Chondrocyte (in vitro differentiated cells): ENCODE measurements at regions not wholly inside any gene's neighbourhood (a gene's known extent, or its start where the extent isn't known, plus 50 kb on each side); places are given as distances from the start of the nearest gene placed in this dataset.

ENCODE experiments used
- DNase-seq: peaks from one replicate; pipeline ENCODE4 v3.0.0; 2021; ENCODE audit warnings: mixed read lengths, low spot score
- H3K27ac Mint-ChIP-seq: one replicate; pipeline ENCODE4 v1.8.0; 2021; ENCODE audit warnings: mild to moderate bottlenecking, moderate library complexity, mixed read lengths; ENCODE audit not compliant: unreplicated experiment
- H3K27me3 Mint-ChIP-seq: 2 replicates; pipeline ENCODE4 v1.8.0; 2021; ENCODE audit warnings: low read depth, mixed read lengths
- H3K36me3 Mint-ChIP-seq: 2 replicates; pipeline ENCODE4 v1.8.0; 2021; ENCODE audit warnings: low read depth, mixed read lengths
- H3K4me1 Mint-ChIP-seq: 2 replicates; pipeline ENCODE4 v1.8.0; 2021; ENCODE audit warnings: low read depth, mild to moderate bottlenecking, mixed read lengths
- H3K4me3 Mint-ChIP-seq: one replicate; pipeline ENCODE4 v1.8.0; 2021; ENCODE audit warnings: mild to moderate bottlenecking, moderate library complexity, mixed read lengths; ENCODE audit not compliant: unreplicated experiment
- H3K9me3 Mint-ChIP-seq: 2 replicates; pipeline ENCODE4 v1.8.0; 2021; ENCODE audit warnings: low read depth, mixed read lengths
- TF ChIP-seq, protein P1 (sequence below): fragments of 200-600 bp; sonication (generic); IDR thresholded peaks from 2 replicates; pipeline ENCODE4 v1.5.0; 2021; ENCODE audit warnings: antibody characterized with exemption, mild to moderate bottlenecking, moderate library complexity

DNA sequence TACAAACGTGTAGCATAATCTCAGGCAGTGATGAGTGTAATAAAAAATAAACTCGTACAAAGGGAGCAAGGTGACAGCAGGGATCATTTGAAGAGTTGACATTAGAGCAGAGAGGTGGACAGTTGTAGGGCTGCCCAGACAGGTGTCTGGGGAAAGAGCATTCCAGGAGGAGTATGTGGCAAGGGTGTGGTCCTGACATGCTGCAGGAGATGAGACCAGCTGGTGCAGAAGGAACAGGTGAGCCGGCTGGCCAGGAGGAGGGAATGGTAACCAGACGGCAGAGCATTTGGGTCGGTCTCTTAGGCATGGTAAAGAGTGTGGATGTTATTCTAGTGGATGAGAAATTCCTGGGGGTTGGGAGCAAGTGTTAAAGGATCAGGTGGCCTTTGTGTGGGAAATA is 306.3 kb downstream of the LMX1A start:
- no peaks in the 10 kb centered on the region for H3K4me1 Mint-ChIP-seq
- H3K27me3 Mint-ChIP-seq: peaks cover 13% of the 10 kb centered on the region
- DNase-seq: no peak
- H3K4me3 Mint-ChIP-seq: no peak overlapping the region
- TF ChIP-seq, protein P1, sequence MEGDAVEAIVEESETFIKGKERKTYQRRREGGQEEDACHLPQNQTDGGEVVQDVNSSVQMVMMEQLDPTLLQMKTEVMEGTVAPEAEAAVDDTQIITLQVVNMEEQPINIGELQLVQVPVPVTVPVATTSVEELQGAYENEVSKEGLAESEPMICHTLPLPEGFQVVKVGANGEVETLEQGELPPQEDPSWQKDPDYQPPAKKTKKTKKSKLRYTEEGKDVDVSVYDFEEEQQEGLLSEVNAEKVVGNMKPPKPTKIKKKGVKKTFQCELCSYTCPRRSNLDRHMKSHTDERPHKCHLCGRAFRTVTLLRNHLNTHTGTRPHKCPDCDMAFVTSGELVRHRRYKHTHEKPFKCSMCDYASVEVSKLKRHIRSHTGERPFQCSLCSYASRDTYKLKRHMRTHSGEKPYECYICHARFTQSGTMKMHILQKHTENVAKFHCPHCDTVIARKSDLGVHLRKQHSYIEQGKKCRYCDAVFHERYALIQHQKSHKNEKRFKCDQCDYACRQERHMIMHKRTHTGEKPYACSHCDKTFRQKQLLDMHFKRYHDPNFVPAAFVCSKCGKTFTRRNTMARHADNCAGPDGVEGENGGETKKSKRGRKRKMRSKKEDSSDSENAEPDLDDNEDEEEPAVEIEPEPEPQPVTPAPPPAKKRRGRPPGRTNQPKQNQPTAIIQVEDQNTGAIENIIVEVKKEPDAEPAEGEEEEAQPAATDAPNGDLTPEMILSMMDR: no peak
- H3K36me3 Mint-ChIP-seq: no peaks in the 10 kb centered on the region
- H3K27ac Mint-ChIP-seq: no peak overlapping the region
- H3K9me3 Mint-ChIP-seq: no peaks in the 10 kb centered on the region

DNA sequence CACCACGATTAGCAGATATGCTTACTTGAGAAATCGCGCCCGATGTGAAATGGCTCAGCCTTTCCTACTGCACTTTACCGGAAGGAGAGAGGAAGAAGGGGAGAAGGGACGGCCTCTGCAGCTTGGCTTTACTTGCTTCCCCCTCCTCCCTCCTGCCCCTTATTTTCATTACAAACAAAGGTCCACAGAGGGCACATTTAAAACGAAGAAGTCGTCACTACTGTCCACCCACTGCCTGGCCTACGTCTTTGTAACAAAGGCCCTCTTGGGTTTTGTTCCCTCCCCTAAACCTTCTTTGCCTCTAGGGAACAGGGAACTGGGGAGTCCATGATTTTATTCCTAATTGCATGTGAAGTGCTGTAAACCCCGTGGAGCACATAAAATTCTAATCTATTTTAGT is 308.5 kb downstream of the LMX1A start:
- Mint-ChIP-seq H3K4me1 (no peaks in the 10 kb centered on the region), H3K27me3 (peaks cover 8% of the 10 kb centered on the region), H3K36me3 (no peaks in the 10 kb centered on the region), H3K27ac (no peak overlapping the region), H3K9me3 (no peaks in the 10 kb centered on the region), H3K4me3 (no peak overlapping the region)
- DNase-seq: no peak
- TF ChIP-seq, protein P1: no peak

GRCh38 chr1:165045902-165046301 is 310.6 kb downstream of the LMX1A start:
- Mint-ChIP-seq H3K4me1 (no peaks in the 10 kb centered on the region), H3K4me3 (no peak overlapping the region), H3K9me3 (no peaks in the 10 kb centered on the region)

GRCh38 chr1:165040641-165041040 is 315.9 kb downstream of the LMX1A start:
- no peak for DNase-seq
- TF ChIP-seq, protein P1: no peak
- H3K4me1 Mint-ChIP-seq: no peaks in the 10 kb centered on the region

More at GRCh38 chr1:165045902-165046301, 310.6 kb downstream of the LMX1A start:
- TF ChIP-seq, protein P1: no peak
- Mint-ChIP-seq H3K27me3 (peaks cover 8% of the 10 kb centered on the region), H3K36me3 (no peaks in the 10 kb centered on the region), H3K27ac (no peak overlapping the region)
- DNase-seq: no peak

GRCh38 chr1:165039996-165040395 is 316.5 kb downstream of the LMX1A start:
- H3K27ac Mint-ChIP-seq: no peak overlapping the region

More at GRCh38 chr1:165040641-165041040, 315.9 kb downstream of the LMX1A start:
- Mint-ChIP-seq H3K27ac (no peak overlapping the region), H3K4me3 (no peak overlapping the region), H3K9me3 (no peaks in the 10 kb centered on the region), H3K36me3 (no peaks in the 10 kb centered on the region), H3K27me3 (peaks cover 5% of the 10 kb centered on the region)

More at GRCh38 chr1:165039996-165040395, 316.5 kb downstream of the LMX1A start:
- Mint-ChIP-seq H3K4me1 (no peaks in the 10 kb centered on the region), H3K4me3 (no peak overlapping the region), H3K27me3 (peaks cover 5% of the 10 kb centered on the region), H3K36me3 (no peaks in the 10 kb centered on the region), H3K9me3 (no peaks in the 10 kb centered on the region)
- TF ChIP-seq, protein P1: no peak
- no peak for DNase-seq
